K562 (cell line): ENCODE measurements at regions not wholly inside any gene's neighbourhood (a gene's known extent, or its start where the extent isn't known, plus 50 kb on each side); places are given as distances from the start of the nearest gene placed in this dataset.

Experiments
- ATAC-seq: fragments of 200-7000 bp; cut with Tn5 transposase; 3 replicates; pipeline ENCODE4 v1.9.1; 2020; ENCODE audit warnings: moderate library complexity
- BruUV-seq: library from RNA; stranded (reverse); fragments of 400-500 nt; replicated peaks from 2 replicates; lab custom pipeline; 2021; lab: Mats Ljungman, UMichigan
- CTCF ChIA-PET: fragments of 300-600 bp; formaldehyde crosslinking; extraction: SDS; loops from one replicate; lab custom pipeline; 2021; ENCODE audit warnings: low intra/inter-chr PET ratio; lab: Yijun Ruan, JAX
- POLR2A ChIA-PET: fragments of 300-600, 350-650 bp; sonication (Branson Sonifier 250); formaldehyde crosslinking; extraction: SDS; loops from one replicate; lab custom pipeline; 2021; ENCODE audit warnings: antibody characterized with exemption, inconsistent platforms; lab: Yijun Ruan, JAX
- DNase-seq, 4 experiments: peaks; one replicate each; pipeline versions ENCODE4 v3.0.0 to v3.0.0-alpha.2; 2011 to 2018; ENCODE audit warnings: low spot score in 3 of 4, mixed read lengths in 3 of 4; ENCODE audit errors: extremely low read depth in 1 of 4
- FAIRE-seq: peaks from 2 replicates; lab custom pipeline; 2011; peaks lifted over from hg19 to GRCh38; lab: Jason Lieb, UNC
- H2AFZ ChIP-seq: 2 replicates; pipeline ENCODE4 v1.6.0; 2011; ENCODE audit warnings: low read depth, low read length, control low read depth, inconsistent platforms
- H3K27ac ChIP-seq: fragments of 200-600 bp; 3 replicates; pipeline ENCODE4 v1.8.0; 2011; ENCODE audit warnings: low read depth, mild to moderate bottlenecking, control low read depth, inconsistent platforms, low read length, moderate library complexity, mixed read lengths; ENCODE audit errors: extremely low read depth
- H3K27me3 ChIP-seq, 2 experiments: fragments of 300-600 bp in 1 of 2; 2 replicates in 1 of 2; 3 replicates in 1 of 2; pipeline versions ENCODE4 v1.6.0 to v1.8.0; 2011; ENCODE audit warnings: inconsistent platforms in 2 of 2, low read length in 2 of 2, mild to moderate bottlenecking in 1 of 2, mixed read lengths in 1 of 2, moderate library complexity in 1 of 2; ENCODE audit not compliant: control insufficient read depth in 2 of 2, insufficient read depth in 2 of 2
- H3K36me3 ChIP-seq: fragments of 300-600 bp; 3 replicates; pipeline ENCODE4 v1.8.0; 2011; ENCODE audit warnings: mild to moderate bottlenecking, low read length, inconsistent platforms; ENCODE audit not compliant: control insufficient read depth, insufficient read depth
- H3K4me1 ChIP-seq, 2 experiments: fragments of 200-600 bp in 1 of 2; replicated peaks in 1 of 2; 2 replicates in 1 of 2; 3 replicates in 1 of 2; pipeline versions ENCODE4 v1.5.1 to v1.8.0; 2011; ENCODE audit warnings: inconsistent platforms in 2 of 2, low read length in 2 of 2, mild to moderate bottlenecking in 1 of 2, mixed read lengths in 1 of 2, moderate library complexity in 1 of 2; ENCODE audit not compliant: control insufficient read depth in 2 of 2, insufficient read depth in 2 of 2
- H3K4me2 ChIP-seq: 2 replicates; pipeline ENCODE4 v1.6.1; 2011; ENCODE audit warnings: low read length, control low read depth, inconsistent platforms, mixed read lengths; ENCODE audit not compliant: insufficient read depth
- H3K4me3 ChIP-seq: fragments of 200-600 bp; sonication (generic), shearing (Covaris generic); 2 replicates; pipeline ENCODE4 v1.5.1; 2016; ENCODE audit warnings: control low read depth, inconsistent platforms
- H3K79me2 ChIP-seq: fragments of 200-600 bp; 3 replicates; pipeline ENCODE4 v1.8.0; 2011; ENCODE audit warnings: low read length, inconsistent platforms; ENCODE audit not compliant: control insufficient read depth, insufficient read depth
- H3K9ac ChIP-seq, 2 experiments: 2 replicates each; pipeline versions ENCODE4 v1.6.0 to v1.6.1; 2011; ENCODE audit warnings: low read depth in 2 of 2, low read length in 2 of 2, control low read depth in 1 of 2, inconsistent platforms in 1 of 2, mild to moderate bottlenecking in 1 of 2, mixed read lengths in 1 of 2; ENCODE audit not compliant: insufficient read depth in 1 of 2
- H3K9me1 ChIP-seq: one replicate; pipeline ENCODE4 v1.6.0; 2011; ENCODE audit warnings: inconsistent platforms, mild to moderate bottlenecking, low read length, moderate library complexity; ENCODE audit not compliant: control insufficient read depth, insufficient read depth
- H3K9me3 ChIP-seq: replicated peaks from 2 replicates; pipeline ENCODE4 v1.5.1; 2011; ENCODE audit warnings: low read depth, low read length, inconsistent platforms; ENCODE audit not compliant: control insufficient read depth, insufficient read depth
- H4K20me1 ChIP-seq: replicated peaks from 2 replicates; pipeline ENCODE4 v1.6.1; 2011; ENCODE audit warnings: low read length, inconsistent platforms, mixed read lengths; ENCODE audit not compliant: control insufficient read depth, insufficient read depth
- BCL6 ChIP-seq: fragments of 250-450 bp; sonication (Bioruptor Pico); IDR thresholded peaks from 2 replicates; pipeline ENCODE4 v1.4.0; 2020
- BHLHE40 ChIP-seq: IDR thresholded peaks from 2 replicates; pipeline ENCODE4 v1.6.1; 2011; ENCODE audit warnings: low read length, improper control_type of control experiment
- CHD1 ChIP-seq: fragments of 200-600 bp; sonication (generic); IDR thresholded peaks from one replicate; pipeline ENCODE4 v1.6.1; 2012; ENCODE audit warnings: mild to moderate bottlenecking, moderate library complexity, low read length, inconsistent platforms
- DMBX1 ChIP-seq: fragments of 250-450 bp; sonication (Bioruptor Pico); IDR thresholded peaks from 2 replicates; pipeline ENCODE4 v1.8.0; 2022; ENCODE audit warnings: inconsistent platforms, mild to moderate bottlenecking, moderate library complexity, borderline replicate concordance
- E4F1 ChIP-seq: fragments of 250-450 bp; sonication (Bioruptor Pico); IDR thresholded peaks from 2 replicates; pipeline ENCODE4 v1.5.0; 2021; ENCODE audit warnings: mild to moderate bottlenecking, borderline replicate concordance
- ETV5 ChIP-seq: sonication (generic); formaldehyde crosslinking; IDR thresholded peaks from 2 replicates; pipeline ENCODE4 v1.4.0; 2020; ENCODE audit warnings: low read depth, mild to moderate bottlenecking, missing genetic modification reagents
- LARP7 ChIP-seq: fragments of 450-650 bp; IDR thresholded peaks from 2 replicates; pipeline ENCODE4 v1.6.1; 2016
- MYC ChIP-seq, 2 experiments: fragments of 250-450 bp in 1 of 2; sonication (Bioruptor Pico) in 1 of 2; IDR thresholded peaks; 2 replicates each; pipeline versions ENCODE4 v1.5.1 to v1.6.1; 2012 to 2021; ENCODE audit warnings: low read depth in 2 of 2, borderline replicate concordance in 1 of 2, improper control_type of control experiment in 1 of 2, low read length in 1 of 2, mild to moderate bottlenecking in 1 of 2, moderate library complexity in 1 of 2
- NBN ChIP-seq: fragments of 450-650 bp; IDR thresholded peaks from 2 replicates; pipeline ENCODE4 v1.6.1; 2016; ENCODE audit warnings: low read depth, mild to moderate bottlenecking
- PHF8 ChIP-seq: fragments of 200-600 bp; sonication (generic); IDR thresholded peaks from 2 replicates; pipeline ENCODE4 v1.6.1; 2012; ENCODE audit warnings: mixed run types, mild to moderate bottlenecking, inconsistent platforms, low read length, moderate library complexity, borderline replicate concordance
- RBBP5 ChIP-seq: fragments of 200-600 bp; sonication (generic); IDR thresholded peaks from 2 replicates; pipeline ENCODE4 v1.6.1; 2012; ENCODE audit warnings: borderline replicate concordance, mild to moderate bottlenecking, low read length, control low read depth, inconsistent platforms; ENCODE audit not compliant: insufficient read depth, poor library complexity, severe bottlenecking
- SAFB2 ChIP-seq: fragments of 200-400 bp; formaldehyde crosslinking; IDR thresholded peaks from 2 replicates; pipeline ENCODE4 v1.6.1; 2018; ENCODE audit warnings: borderline replicate concordance, low read length, low read depth, moderate library complexity; ENCODE audit not compliant: severe bottlenecking
- SRF ChIP-seq, 2 experiments: fragments of 250-450, 450-650 bp in 1 of 2; sonication (Bioruptor Pico) in 1 of 2; sonication (generic) in 1 of 2; formaldehyde crosslinking; IDR thresholded peaks; 2 replicates each; pipeline versions ENCODE4 v1.5.0 to v1.5.1; 2020 to 2022; ENCODE audit warnings: mild to moderate bottlenecking in 1 of 2, missing genetic modification reagents in 1 of 2
- TSC22D4 ChIP-seq: fragments of 450-650 bp; IDR thresholded peaks from 2 replicates; pipeline ENCODE4 v1.6.1; 2016; ENCODE audit warnings: missing genetic modification characterization, missing biosample characterization, control low read depth
- WGBS: fragments of 100-300 bp; shearing (Covaris generic); methylation state at CpG from one replicate; pipeline ENCODE4 v1.1.6; 2016; ENCODE audit warnings: low coverage, mixed read lengths; ENCODE audit not compliant: insufficient coverage; ENCODE audit errors: missing lambda C conversion rate; 5-methylcytosine and 5-hydroxymethylcytosine counted together
- in situ Hi-C: fragments of 300-500 bp; cut with MboI; formaldehyde crosslinking; loops from 4 replicates; pipeline ENCODE4 v1.15.0; 2018; ENCODE audit warnings: inconsistent platforms, mixed read lengths
- intact Hi-C: fragments of 100-400 bp; cut with micrococcal nuclease; formaldehyde crosslinking; loops from 2 replicates; pipeline ENCODE4 v1.14.2; 2022
- TF ChIP-seq, protein P1 (sequence below): fragments of 250-450 bp; sonication (Bioruptor Pico); IDR thresholded peaks from 2 replicates; pipeline ENCODE4 v1.9.0; 2021; ENCODE audit warnings: mild to moderate bottlenecking, inconsistent platforms

GRCh38 chr13:33560726-33561125, 257.2 kb upstream of the RFC3 start (continued):
- TF ChIP-seq E4F1 (CRISPR knock-in tag) (no peak), BCL6 (CRISPR knock-in tag) (no peak), SRF (CRISPR knock-in tag; IDR thresholded peaks at IDR 0.05) (no peak), MYC (IDR thresholded peaks at IDR 0.05; ENCODE audit: low read depth, low read length) (no peak), MYC (CRISPR knock-in tag; IDR thresholded peaks at IDR 0.05; ENCODE audit: borderline replicate concordance, low read depth) (no peak), LARP7 (no peak), NBN (no peak), PHF8 (no peak), RBBP5 (no peak)

GRCh38 chr13:33561627-33562026, 256.3 kb upstream of the RFC3 start:
- H3K4me3 ChIP-seq: no peak overlapping the region
- H3K27me3 ChIP-seq: no peaks in the 10 kb centered on the region
- FAIRE-seq: no peak
- no peaks in the 10 kb centered on the region for H3K4me1 ChIP-seq
- BruUV-seq: no TSS peak
- WGBS: 0% methylated on average over 2 of the region's 2 CpGs
- intact Hi-C loops (no loop called here), in situ Hi-C loops (no loop called here)
- no peak for DNase-seq
- ATAC-seq: no peak
- H4K20me1 ChIP-seq: no peaks in the 10 kb centered on the region
- H3K79me2 ChIP-seq: no peaks in the 10 kb centered on the region
- H3K9ac ChIP-seq: no peak overlapping the region
- ChIA-PET CTCF (no interaction called here), POLR2A (no interaction called here)
- no peak overlapping the region for H3K27ac ChIP-seq
- no peak overlapping the region for H2AFZ ChIP-seq
- no peaks in the 10 kb centered on the region for H3K36me3 ChIP-seq
- no peak overlapping the region for H3K4me2 ChIP-seq
- H3K9me3 ChIP-seq: no peaks in the 10 kb centered on the region
- H3K9me1 ChIP-seq: no peaks in the 10 kb centered on the region
- no peak for TF ChIP-seq CHD1
- no peak for TF ChIP-seq BHLHE40
- TF ChIP-seq TSC22D4 (tag): no peak
- TF ChIP-seq, protein P1, sequence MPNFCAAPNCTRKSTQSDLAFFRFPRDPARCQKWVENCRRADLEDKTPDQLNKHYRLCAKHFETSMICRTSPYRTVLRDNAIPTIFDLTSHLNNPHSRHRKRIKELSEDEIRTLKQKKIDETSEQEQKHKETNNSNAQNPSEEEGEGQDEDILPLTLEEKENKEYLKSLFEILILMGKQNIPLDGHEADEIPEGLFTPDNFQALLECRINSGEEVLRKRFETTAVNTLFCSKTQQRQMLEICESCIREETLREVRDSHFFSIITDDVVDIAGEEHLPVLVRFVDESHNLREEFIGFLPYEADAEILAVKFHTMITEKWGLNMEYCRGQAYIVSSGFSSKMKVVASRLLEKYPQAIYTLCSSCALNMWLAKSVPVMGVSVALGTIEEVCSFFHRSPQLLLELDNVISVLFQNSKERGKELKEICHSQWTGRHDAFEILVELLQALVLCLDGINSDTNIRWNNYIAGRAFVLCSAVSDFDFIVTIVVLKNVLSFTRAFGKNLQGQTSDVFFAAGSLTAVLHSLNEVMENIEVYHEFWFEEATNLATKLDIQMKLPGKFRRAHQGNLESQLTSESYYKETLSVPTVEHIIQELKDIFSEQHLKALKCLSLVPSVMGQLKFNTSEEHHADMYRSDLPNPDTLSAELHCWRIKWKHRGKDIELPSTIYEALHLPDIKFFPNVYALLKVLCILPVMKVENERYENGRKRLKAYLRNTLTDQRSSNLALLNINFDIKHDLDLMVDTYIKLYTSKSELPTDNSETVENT: no peak
- no peak for TF ChIP-seq DMBX1
- TF ChIP-seq ETV5 (CRISPR knock-in tag): no peak
- TF ChIP-seq SAFB2: no peak
